ENCODE measurements at regions not wholly inside any gene's neighbourhood (a gene's known extent, or its start where the extent isn't known, plus 50 kb on each side); places are given as distances from the start of the nearest gene placed in this dataset.

DNA sequence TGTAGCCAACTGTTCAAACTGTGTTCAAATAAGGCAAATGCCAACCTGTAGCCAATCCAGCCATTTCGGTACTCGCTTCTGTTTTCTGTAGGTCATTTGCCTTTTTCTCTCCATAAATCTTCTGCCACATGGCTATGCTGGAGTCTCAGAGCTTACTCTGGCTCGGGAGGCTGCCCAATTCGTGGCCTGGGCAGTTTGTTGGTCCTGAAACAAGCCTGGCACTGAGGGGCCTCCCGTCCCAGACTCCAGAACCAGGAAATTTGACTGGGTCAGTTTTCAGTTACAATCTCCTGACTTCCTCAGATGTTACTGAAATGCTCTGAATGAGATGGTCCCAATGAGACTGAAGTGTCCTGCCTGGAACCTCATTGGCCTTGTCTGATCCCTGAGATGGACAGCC lies 120.8 kb upstream of the NPAS2 start:
- H2AFZ ChIP-seq (ENCODE audit: low read length), result no peak overlapping the region
- no peak overlapping the region for H3K27ac ChIP-seq (replicated peaks; ENCODE audit: low read length)
- DNase-seq (ENCODE audit: low spot score), result no peak
- no peak overlapping the region for H3K4me3 ChIP-seq (ENCODE audit: low read length in 2 of 2)
- no peak overlapping the region for H2BK120ac ChIP-seq (ENCODE audit: low read depth, low read length)
- H4K8ac ChIP-seq (ENCODE audit: low read depth, low read length), result no peak overlapping the region
- no peak overlapping the region for H4K91ac ChIP-seq (ENCODE audit: low read depth, low read length, poor library complexity)
- no peak overlapping the region for H3K18ac ChIP-seq (ENCODE audit: low read length)
- H2BK15ac ChIP-seq (ENCODE audit: low read length), result no peak overlapping the region
- H3K4me2 ChIP-seq (ENCODE audit: insufficient read depth, low read length, poor library complexity, severe bottlenecking), result no peak overlapping the region
- H3K36me3 ChIP-seq (replicated peaks in 1 of 2; ENCODE audit: control insufficient read depth in 2 of 2, insufficient read depth in 2 of 2, low read length in 2 of 2), result no peaks in the 10 kb centered on the region
- no CpG with 5 or more reads among the region's 5 CpGs for WGBS, 2 donors (ENCODE audit: extremely low coverage in 2 of 2, insufficient read length in 2 of 2, insufficient replicate concordance in 1 of 2)
- H3K4me1 ChIP-seq (ENCODE audit: control insufficient read depth in 2 of 2, insufficient read depth in 1 of 2, low read depth in 1 of 2, low read length in 2 of 2), result no peaks in the 10 kb centered on the region
- H2BK12ac ChIP-seq (ENCODE audit: low read length), result no peak overlapping the region
- H3K9ac ChIP-seq (ENCODE audit: low read depth, low read length, poor library complexity), result no peak overlapping the region
- peak overlapping the region; percentile 57 for H3K14ac ChIP-seq (ENCODE audit: low read length)
- H2BK5ac ChIP-seq (ENCODE audit: low read length), result no peak overlapping the region
- H3K9me3 ChIP-seq (replicated peaks in 1 of 2; ENCODE audit: control insufficient read depth in 2 of 2, insufficient read depth in 1 of 2, low read depth in 1 of 2, low read length in 2 of 2), result peaks cover 0 to 4% of the 10 kb centered on the region in 2 donors
- H2AK5ac ChIP-seq (ENCODE audit: low read depth, low read length), result no peak overlapping the region
- no peaks in the 10 kb centered on the region for H3K27me3 ChIP-seq (ENCODE audit: control insufficient read depth in 3 of 3, insufficient read depth in 3 of 3, low read depth in 1 of 3, low read length in 3 of 3)
- no peak overlapping the region for H3K4ac ChIP-seq (ENCODE audit: low read length)
- H3K79me1 ChIP-seq (ENCODE audit: low read depth, low read length), result no peaks in the 10 kb centered on the region
- no peak overlapping the region for H3K23ac ChIP-seq (ENCODE audit: low read depth, low read length, poor library complexity)

DNA sequence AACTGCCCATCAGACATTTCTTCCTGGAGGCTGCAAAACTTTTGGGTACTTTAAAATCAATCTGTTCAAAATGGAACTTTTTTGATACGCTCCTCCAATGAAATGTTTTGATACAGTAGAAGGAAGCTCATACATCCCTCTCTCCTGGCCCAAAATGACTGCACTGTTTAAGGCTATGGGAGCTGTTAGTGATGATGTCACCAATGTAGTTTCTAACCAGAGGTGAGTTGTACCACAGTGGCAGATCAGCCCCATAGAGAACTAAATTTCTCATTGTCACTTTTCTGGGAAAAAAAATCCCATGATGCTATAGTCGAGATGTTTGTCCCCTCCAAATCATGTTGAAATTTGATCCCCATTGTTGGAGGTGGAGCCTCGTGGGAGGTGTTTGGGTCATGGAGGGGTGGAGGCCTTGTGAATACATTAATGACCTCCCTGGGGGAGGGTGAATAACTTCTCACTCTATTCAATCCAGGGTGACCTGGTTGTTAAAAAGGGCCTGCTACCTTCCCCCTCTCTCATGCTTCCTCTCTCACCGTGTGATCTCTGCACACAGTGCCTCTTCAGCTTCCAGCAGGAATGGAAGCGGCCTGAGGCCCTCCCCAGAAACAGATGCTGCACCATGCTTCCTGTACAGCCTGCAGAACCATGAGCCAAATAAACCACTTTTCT lies 117.4 kb upstream of the NPAS2 start:
- H3K14ac ChIP-seq (ENCODE audit: low read length), result no peak overlapping the region
- no CpG with 5 or more reads among the region's 5 CpGs for WGBS, 2 donors (ENCODE audit: extremely low coverage in 2 of 2, insufficient read length in 2 of 2, insufficient replicate concordance in 1 of 2)
- no peaks in the 10 kb centered on the region for H3K36me3 ChIP-seq (replicated peaks in 1 of 2; ENCODE audit: control insufficient read depth in 2 of 2, insufficient read depth in 2 of 2, low read length in 2 of 2)
- H3K4me1 ChIP-seq (ENCODE audit: control insufficient read depth in 2 of 2, insufficient read depth in 1 of 2, low read depth in 1 of 2, low read length in 2 of 2), result no peaks in the 10 kb centered on the region
- H4K8ac ChIP-seq (ENCODE audit: low read depth, low read length), result no peak overlapping the region
- no peak overlapping the region for H2BK120ac ChIP-seq (ENCODE audit: low read depth, low read length)
- no peaks in the 10 kb centered on the region for H3K79me1 ChIP-seq (ENCODE audit: low read depth, low read length)
- no peak overlapping the region for H2BK5ac ChIP-seq (ENCODE audit: low read length)
- H3K9ac ChIP-seq (ENCODE audit: low read depth, low read length, poor library complexity), result no peak overlapping the region
- H2BK15ac ChIP-seq (ENCODE audit: low read length), result no peak overlapping the region
- no peaks in the 10 kb centered on the region for H3K27me3 ChIP-seq (ENCODE audit: control insufficient read depth in 3 of 3, insufficient read depth in 3 of 3, low read depth in 1 of 3, low read length in 3 of 3)
- no peak overlapping the region for H3K4me2 ChIP-seq (ENCODE audit: insufficient read depth, low read length, poor library complexity, severe bottlenecking)
- no peak overlapping the region for H2AK5ac ChIP-seq (ENCODE audit: low read depth, low read length)
- no peak overlapping the region for H3K18ac ChIP-seq (ENCODE audit: low read length)
- H3K9me3 ChIP-seq (replicated peaks in 1 of 2; ENCODE audit: control insufficient read depth in 2 of 2, insufficient read depth in 1 of 2, low read depth in 1 of 2, low read length in 2 of 2), result no peaks in the 10 kb centered on the region
- H2AFZ ChIP-seq (ENCODE audit: low read length), result no peak overlapping the region
- H3K27ac ChIP-seq (replicated peaks; ENCODE audit: low read length), result no peak overlapping the region
- no peak overlapping the region for H3K4me3 ChIP-seq (ENCODE audit: low read length in 2 of 2)
- H3K4ac ChIP-seq (ENCODE audit: low read length), result no peak overlapping the region
- no peak overlapping the region for H2BK12ac ChIP-seq (ENCODE audit: low read length)
- H4K91ac ChIP-seq (ENCODE audit: low read depth, low read length, poor library complexity), result no peak overlapping the region
- DNase-seq (ENCODE audit: low spot score), result no peak
- no peak overlapping the region for H3K23ac ChIP-seq (ENCODE audit: low read depth, low read length, poor library complexity)

- Histone ChIP-seq H3K27me3 (ENCODE audit: control insufficient read depth in 3 of 3, insufficient read depth in 3 of 3, low read depth in 1 of 3, low read length in 3 of 3) (no peaks in the 10 kb centered on the region), H2BK12ac (ENCODE audit: low read length) (no peak overlapping the region), H3K27ac (replicated peaks; ENCODE audit: low read length) (no peak overlapping the region), H3K4me2 (ENCODE audit: insufficient read depth, low read length, poor library complexity, severe bottlenecking) (no peak overlapping the region), H3K23ac (ENCODE audit: low read depth, low read length, poor library complexity) (no peak overlapping the region), H3K9me3 (replicated peaks in 1 of 2; ENCODE audit: control insufficient read depth in 2 of 2, insufficient read depth in 1 of 2, low read depth in 1 of 2, low read length in 2 of 2) (no peaks in the 10 kb centered on the region), H3K4me3 (ENCODE audit: low read length in 2 of 2) (no peak overlapping the region), H2AFZ (ENCODE audit: low read length) (no peak overlapping the region), H2AK5ac (ENCODE audit: low read depth, low read length) (no peak overlapping the region), H2BK120ac (ENCODE audit: low read depth, low read length) (no peak overlapping the region), H3K14ac (ENCODE audit: low read length) (no peak overlapping the region), H3K4me1 (ENCODE audit: control insufficient read depth in 2 of 2, insufficient read depth in 1 of 2, low read depth in 1 of 2, low read length in 2 of 2) (no peaks in the 10 kb centered on the region), H3K18ac (ENCODE audit: low read length) (no peak overlapping the region), H2BK5ac (ENCODE audit: low read length) (no peak overlapping the region), H3K36me3 (replicated peaks in 1 of 2; ENCODE audit: control insufficient read depth in 2 of 2, insufficient read depth in 2 of 2, low read length in 2 of 2) (no peaks in the 10 kb centered on the region), H3K9ac (ENCODE audit: low read depth, low read length, poor library complexity) (no peak overlapping the region), H4K8ac (ENCODE audit: low read depth, low read length) (no peak overlapping the region), H2BK15ac (ENCODE audit: low read length) (no peak overlapping the region), H3K79me1 (ENCODE audit: low read depth, low read length) (no peaks in the 10 kb centered on the region), H3K4ac (ENCODE audit: low read length) (no peak overlapping the region), H4K91ac (ENCODE audit: low read depth, low read length, poor library complexity) (no peak overlapping the region)
- 100% methylated on average over 1 of the region's 5 CpGs; no CpG with 5 or more reads in 1 of the 2 donors for WGBS, 2 donors (ENCODE audit: extremely low coverage in 2 of 2, insufficient read length in 2 of 2, insufficient replicate concordance in 1 of 2)
- DNase-seq (ENCODE audit: low spot score), result no peak
These were observed 116.7 kb upstream of the NPAS2 start for GRCh38 chr2:100703213-100703612.

DNA sequence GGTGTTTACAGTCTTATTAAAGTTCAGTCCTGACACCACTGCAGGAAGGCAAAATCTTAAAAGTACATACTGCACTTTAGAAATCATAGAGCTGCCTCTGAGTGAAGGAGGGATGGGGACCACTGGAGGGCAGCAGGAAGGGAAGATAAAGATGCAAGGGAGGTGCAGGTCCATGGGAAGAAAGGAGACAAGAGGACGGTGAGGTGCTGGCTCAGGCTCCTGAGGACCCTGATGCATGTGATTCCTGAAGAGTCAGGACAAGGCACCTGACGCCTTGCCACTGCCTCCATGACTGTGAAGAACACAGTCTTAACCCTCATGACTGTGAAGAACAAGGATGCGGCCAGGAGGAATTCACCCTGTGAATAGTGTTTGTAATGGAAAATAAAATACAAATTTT lies 116.2 kb upstream of the NPAS2 start:
- no peak overlapping the region for H3K4ac ChIP-seq (ENCODE audit: low read length)
- H2BK12ac ChIP-seq (ENCODE audit: low read length), result no peak overlapping the region
- no peak overlapping the region for H3K4me2 ChIP-seq (ENCODE audit: insufficient read depth, low read length, poor library complexity, severe bottlenecking)
- H3K23ac ChIP-seq (ENCODE audit: low read depth, low read length, poor library complexity), result no peak overlapping the region
- no peak for DNase-seq (ENCODE audit: low spot score)
- H3K79me1 ChIP-seq (ENCODE audit: low read depth, low read length), result no peaks in the 10 kb centered on the region
- no peak overlapping the region for H2AFZ ChIP-seq (ENCODE audit: low read length)
- no peak overlapping the region for H4K91ac ChIP-seq (ENCODE audit: low read depth, low read length, poor library complexity)
- H3K18ac ChIP-seq (ENCODE audit: low read length), result no peak overlapping the region
- H3K4me3 ChIP-seq (ENCODE audit: low read length in 2 of 2), result no peak overlapping the region
- no peak overlapping the region for H3K9ac ChIP-seq (ENCODE audit: low read depth, low read length, poor library complexity)
- no peak overlapping the region for H2BK5ac ChIP-seq (ENCODE audit: low read length)
- H3K36me3 ChIP-seq (replicated peaks in 1 of 2; ENCODE audit: control insufficient read depth in 2 of 2, insufficient read depth in 2 of 2, low read length in 2 of 2), result no peaks in the 10 kb centered on the region
- no peaks in the 10 kb centered on the region for H3K27me3 ChIP-seq (ENCODE audit: control insufficient read depth in 3 of 3, insufficient read depth in 3 of 3, low read depth in 1 of 3, low read length in 3 of 3)
- H3K9me3 ChIP-seq (replicated peaks in 1 of 2; ENCODE audit: control insufficient read depth in 2 of 2, insufficient read depth in 1 of 2, low read depth in 1 of 2, low read length in 2 of 2), result no peaks in the 10 kb centered on the region
- no CpG with 5 or more reads among the region's 3 CpGs for WGBS, 2 donors (ENCODE audit: extremely low coverage in 2 of 2, insufficient read length in 2 of 2, insufficient replicate concordance in 1 of 2)
- H2BK120ac ChIP-seq (ENCODE audit: low read depth, low read length), result no peak overlapping the region
- H3K4me1 ChIP-seq (ENCODE audit: control insufficient read depth in 2 of 2, insufficient read depth in 1 of 2, low read depth in 1 of 2, low read length in 2 of 2), result no peaks in the 10 kb centered on the region
- H3K14ac ChIP-seq (ENCODE audit: low read length), result no peak overlapping the region
- H2BK15ac ChIP-seq (ENCODE audit: low read length), result no peak overlapping the region
- no peak overlapping the region for H4K8ac ChIP-seq (ENCODE audit: low read depth, low read length)
- no peak overlapping the region for H2AK5ac ChIP-seq (ENCODE audit: low read depth, low read length)
- H3K27ac ChIP-seq (replicated peaks; ENCODE audit: low read length), result no peak overlapping the region

Measured in neuronal stem cell (in vitro differentiated cells).